Right lobe of liver (tissue), 4 donors: ENCODE measurements at regions not wholly inside any gene's neighbourhood (a gene's known extent, or its start where the extent isn't known, plus 50 kb on each side); places are given as distances from the start of the nearest gene placed in this dataset.

Experiments used
- POLR2A ChIP-seq: fragments of 450-650 bp; IDR thresholded peaks from one replicate; pipeline ENCODE4 v1.6.1; 2017; ENCODE audit warnings: antibody characterized with exemption, mild to moderate bottlenecking
- TF ChIP-seq, protein P1 (sequence below), 4 donors: fragments of 200-600 bp in 3 of 4; fragments of 450-650 bp in 1 of 4; IDR thresholded peaks; one replicate each; pipeline versions ENCODE4 v1.5.1 to v1.8.0; 2016 to 2022; ENCODE audit warnings: antibody characterized with exemption in 4 of 4, mild to moderate bottlenecking in 2 of 4
- donor health status: DM: no; HTN: no; CAD: no.
- donor health status: DM: no; HTN: no; CAD: no.
- donor health status: DM: no; HTN: yes; CAD: no.

- TF ChIP-seq, protein P1, sequence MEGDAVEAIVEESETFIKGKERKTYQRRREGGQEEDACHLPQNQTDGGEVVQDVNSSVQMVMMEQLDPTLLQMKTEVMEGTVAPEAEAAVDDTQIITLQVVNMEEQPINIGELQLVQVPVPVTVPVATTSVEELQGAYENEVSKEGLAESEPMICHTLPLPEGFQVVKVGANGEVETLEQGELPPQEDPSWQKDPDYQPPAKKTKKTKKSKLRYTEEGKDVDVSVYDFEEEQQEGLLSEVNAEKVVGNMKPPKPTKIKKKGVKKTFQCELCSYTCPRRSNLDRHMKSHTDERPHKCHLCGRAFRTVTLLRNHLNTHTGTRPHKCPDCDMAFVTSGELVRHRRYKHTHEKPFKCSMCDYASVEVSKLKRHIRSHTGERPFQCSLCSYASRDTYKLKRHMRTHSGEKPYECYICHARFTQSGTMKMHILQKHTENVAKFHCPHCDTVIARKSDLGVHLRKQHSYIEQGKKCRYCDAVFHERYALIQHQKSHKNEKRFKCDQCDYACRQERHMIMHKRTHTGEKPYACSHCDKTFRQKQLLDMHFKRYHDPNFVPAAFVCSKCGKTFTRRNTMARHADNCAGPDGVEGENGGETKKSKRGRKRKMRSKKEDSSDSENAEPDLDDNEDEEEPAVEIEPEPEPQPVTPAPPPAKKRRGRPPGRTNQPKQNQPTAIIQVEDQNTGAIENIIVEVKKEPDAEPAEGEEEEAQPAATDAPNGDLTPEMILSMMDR (IDR thresholded peaks at IDR 0.05), result no peak
- TF ChIP-seq POLR2A, result no peak
Measured at GRCh38 chr4:117385526-117385925, 300.1 kb upstream of the TRAM1L1 start.
